Vagina (tissue), 2 donors: ENCODE measurements at regions not wholly inside any gene's neighbourhood (a gene's known extent, or its start where the extent isn't known, plus 50 kb on each side); places are given as distances from the start of the nearest gene placed in this dataset.
A peak's percentile ranks its signal among the peaks of the same experiment; 100 is the strongest.

Experiments used
- DNase-seq, 2 donors: peaks; one replicate each; pipeline ENCODE4 v3.0.0-alpha.2; 2017; ENCODE audit errors: extremely low spot score in 2 of 2
- H3K27ac ChIP-seq: fragments of 200-600 bp; sonication (generic); one replicate; pipeline ENCODE4 v1.5.1; 2019
- H3K27me3 ChIP-seq: fragments of 200-600 bp; sonication (generic); one replicate; pipeline ENCODE4 v1.5.1; 2019
- H3K36me3 ChIP-seq, 2 donors: fragments of 200-600 bp; sonication (generic); one replicate each; pipeline ENCODE4 v1.5.1; 2017 to 2019
- H3K4me1 ChIP-seq: fragments of 200-600 bp; sonication (generic); one replicate; pipeline ENCODE4 v1.5.1; 2019
- H3K4me3 ChIP-seq, 2 donors: fragments of 200-600 bp; sonication (generic); 1 replicate in 1 of 2; 2 replicates in 1 of 2; pipeline ENCODE4 v1.5.1; 2016 to 2019
- H3K9me3 ChIP-seq: fragments of 200-600 bp; sonication (generic); one replicate; pipeline ENCODE4 v1.5.1; 2019
- POLR2A ChIP-seq, 2 donors: fragments of 450-650 bp; IDR thresholded peaks; one replicate each; pipeline ENCODE4 v1.6.1; 2017; ENCODE audit warnings: antibody characterized with exemption in 2 of 2, mild to moderate bottlenecking in 2 of 2, moderate library complexity in 2 of 2
- POLR2AphosphoS5 ChIP-seq, 2 donors: sonication (generic); formaldehyde crosslinking; IDR thresholded peaks; one replicate each; pipeline ENCODE4 v1.9.0; 2017; ENCODE audit warnings: antibody characterized with exemption in 2 of 2, mild to moderate bottlenecking in 2 of 2, low read depth in 1 of 2; ENCODE audit not compliant: insufficient read depth in 1 of 2
- intact Hi-C: fragments of 100-400 bp; cut with DNase I; formaldehyde crosslinking; loops from one replicate; pipeline ENCODE4 v1.15.1; 2023
- TF ChIP-seq, protein P1 (sequence below), 3 experiments: fragments of 450-650 bp in 2 of 3; fragments of 200-600 bp in 1 of 3; sonication (generic) in 1 of 3; IDR thresholded peaks; one replicate each; pipeline ENCODE4 v1.5.1; 2017 to 2019; ENCODE audit warnings: antibody characterized with exemption in 3 of 3, mild to moderate bottlenecking in 2 of 3, moderate library complexity in 2 of 3

DNA sequence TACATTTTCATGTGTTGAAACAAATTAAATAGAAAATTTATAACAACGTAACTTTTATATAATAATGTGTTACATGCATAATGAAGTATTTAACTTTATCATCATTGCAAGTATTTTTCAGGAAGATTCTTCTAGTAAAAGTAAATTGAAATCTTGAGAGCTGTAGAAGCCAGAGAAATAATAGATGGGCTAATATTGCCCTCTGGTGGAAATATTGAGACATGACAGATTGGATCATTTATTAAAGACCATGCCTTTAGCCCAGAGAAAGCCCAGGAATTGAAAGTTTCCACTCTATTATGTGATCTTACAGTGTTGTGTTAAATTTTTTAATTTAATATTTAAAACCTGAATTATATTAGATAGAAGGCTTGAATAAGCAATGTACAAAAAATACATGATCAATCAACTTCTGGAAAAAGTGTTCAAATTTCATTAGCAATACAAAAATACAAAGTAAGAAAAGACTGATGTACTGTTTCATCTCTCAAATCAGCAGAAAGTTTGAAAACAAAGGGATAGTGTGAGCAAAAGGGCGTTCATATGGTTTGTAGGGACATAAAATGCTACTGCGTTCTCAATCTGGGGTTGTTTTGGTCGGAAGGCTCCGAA lies 52.7 kb upstream of the SPTSSB start:
- no peaks in the 10 kb centered on the region for H3K27me3 ChIP-seq
- H3K9me3 ChIP-seq = no peaks in the 10 kb centered on the region
- H3K4me1 ChIP-seq = no peaks in the 10 kb centered on the region
- H3K27ac ChIP-seq = no peak overlapping the region
- TF ChIP-seq, protein P1, sequence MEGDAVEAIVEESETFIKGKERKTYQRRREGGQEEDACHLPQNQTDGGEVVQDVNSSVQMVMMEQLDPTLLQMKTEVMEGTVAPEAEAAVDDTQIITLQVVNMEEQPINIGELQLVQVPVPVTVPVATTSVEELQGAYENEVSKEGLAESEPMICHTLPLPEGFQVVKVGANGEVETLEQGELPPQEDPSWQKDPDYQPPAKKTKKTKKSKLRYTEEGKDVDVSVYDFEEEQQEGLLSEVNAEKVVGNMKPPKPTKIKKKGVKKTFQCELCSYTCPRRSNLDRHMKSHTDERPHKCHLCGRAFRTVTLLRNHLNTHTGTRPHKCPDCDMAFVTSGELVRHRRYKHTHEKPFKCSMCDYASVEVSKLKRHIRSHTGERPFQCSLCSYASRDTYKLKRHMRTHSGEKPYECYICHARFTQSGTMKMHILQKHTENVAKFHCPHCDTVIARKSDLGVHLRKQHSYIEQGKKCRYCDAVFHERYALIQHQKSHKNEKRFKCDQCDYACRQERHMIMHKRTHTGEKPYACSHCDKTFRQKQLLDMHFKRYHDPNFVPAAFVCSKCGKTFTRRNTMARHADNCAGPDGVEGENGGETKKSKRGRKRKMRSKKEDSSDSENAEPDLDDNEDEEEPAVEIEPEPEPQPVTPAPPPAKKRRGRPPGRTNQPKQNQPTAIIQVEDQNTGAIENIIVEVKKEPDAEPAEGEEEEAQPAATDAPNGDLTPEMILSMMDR (IDR thresholded peaks at IDR 0.05) = peak; percentile 59 to 90 (median 69)
- TF ChIP-seq POLR2AphosphoS5 (IDR thresholded peaks at IDR 0.05; ENCODE audit: insufficient read depth in 1 of 2, low read depth in 1 of 2) (peak in 1 of 2 donors; percentile 32), POLR2A (IDR thresholded peaks at IDR 0.05) (no peak)
- no peak overlapping the region for H3K4me3 ChIP-seq
- H3K36me3 ChIP-seq = no peaks in the 10 kb centered on the region
- intact Hi-C loops = loop anchor here (5.0 kb wide), 1 partner anchor 147 kb away; no protein-coding TSS in a partner anchor
- no peak for DNase-seq

DNA sequence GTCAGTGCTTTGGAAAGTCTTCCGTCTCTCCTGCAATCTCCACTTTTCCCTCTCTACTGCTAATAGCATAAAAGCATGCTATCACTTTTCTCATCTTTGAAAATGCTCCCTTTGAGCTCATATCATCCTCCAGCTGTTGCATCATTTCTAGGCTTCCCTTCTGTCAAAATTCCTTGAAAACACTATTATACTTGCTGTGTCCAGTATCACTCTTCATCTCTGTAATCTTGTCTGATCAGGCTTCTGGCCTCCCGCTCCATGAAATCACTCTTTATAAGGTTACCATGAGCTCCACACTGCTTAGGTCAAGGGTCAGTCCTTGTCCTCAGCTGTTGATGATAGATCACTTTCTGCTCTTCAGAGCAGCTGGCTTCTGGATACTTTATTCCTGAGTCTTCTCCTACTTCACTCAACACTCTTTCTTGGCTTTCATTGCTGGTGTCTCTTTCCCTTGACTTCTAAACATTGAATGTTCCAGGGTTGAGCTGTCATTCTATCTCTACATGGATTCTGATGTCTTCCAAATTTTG lies 50.9 kb upstream of the SPTSSB start:
- Histone ChIP-seq H3K27ac (no peak overlapping the region), H3K36me3 (no peaks in the 10 kb centered on the region), H3K4me1 (no peaks in the 10 kb centered on the region), H3K27me3 (no peaks in the 10 kb centered on the region), H3K9me3 (no peaks in the 10 kb centered on the region), H3K4me3 (no peak overlapping the region)
- TF ChIP-seq POLR2AphosphoS5 (IDR thresholded peaks at IDR 0.05; ENCODE audit: insufficient read depth in 1 of 2, low read depth in 1 of 2) (no peak), POLR2A (IDR thresholded peaks at IDR 0.05) (no peak)
- TF ChIP-seq, protein P1 (IDR thresholded peaks at IDR 0.05) = no peak
- no peak for DNase-seq
- intact Hi-C loops = loop anchor here (5.0 kb wide), 1 partner anchor 145 kb away; no protein-coding TSS in a partner anchor
